ENCODE measurements at regions not wholly inside any gene's neighbourhood (a gene's known extent, or its start where the extent isn't known, plus 50 kb on each side); places are given as distances from the start of the nearest gene placed in this dataset.

DNA sequence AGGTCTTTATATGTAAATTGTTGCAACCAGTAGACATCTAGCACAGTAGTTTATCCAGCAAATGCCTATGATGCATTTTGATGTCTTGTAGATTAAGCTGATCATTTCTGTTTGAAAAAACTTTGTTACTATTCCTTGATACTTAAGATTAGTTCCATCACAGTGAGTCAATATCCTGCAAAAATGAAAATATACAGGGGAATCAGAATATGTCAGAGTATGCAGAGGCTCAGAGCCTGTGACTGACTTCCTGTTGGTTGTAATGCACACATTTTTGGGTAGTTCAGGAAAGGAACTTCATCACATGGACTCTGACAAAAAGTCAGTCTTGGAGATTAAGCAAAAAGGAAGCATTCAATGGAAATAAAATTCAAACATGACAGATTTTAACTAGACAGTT lies 815.5 kb downstream of the FAT4 start:
- TF ChIP-seq CTCF (IDR thresholded peaks at IDR 0.05) (no peak), ZNF317 (CRISPR knock-in tag; IDR thresholded peaks at IDR 0.05; ENCODE audit: borderline replicate concordance, low read depth) (no peak), PRDM15 (CRISPR knock-in tag; IDR thresholded peaks at IDR 0.05) (no peak)
- TF ChIP-seq, protein P1, sequence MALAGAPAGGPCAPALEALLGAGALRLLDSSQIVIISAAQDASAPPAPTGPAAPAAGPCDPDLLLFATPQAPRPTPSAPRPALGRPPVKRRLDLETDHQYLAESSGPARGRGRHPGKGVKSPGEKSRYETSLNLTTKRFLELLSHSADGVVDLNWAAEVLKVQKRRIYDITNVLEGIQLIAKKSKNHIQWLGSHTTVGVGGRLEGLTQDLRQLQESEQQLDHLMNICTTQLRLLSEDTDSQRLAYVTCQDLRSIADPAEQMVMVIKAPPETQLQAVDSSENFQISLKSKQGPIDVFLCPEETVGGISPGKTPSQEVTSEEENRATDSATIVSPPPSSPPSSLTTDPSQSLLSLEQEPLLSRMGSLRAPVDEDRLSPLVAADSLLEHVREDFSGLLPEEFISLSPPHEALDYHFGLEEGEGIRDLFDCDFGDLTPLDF (CRISPR knock-in tag; IDR thresholded peaks at IDR 0.05) = no peak
- TF ChIP-seq, protein P2, sequence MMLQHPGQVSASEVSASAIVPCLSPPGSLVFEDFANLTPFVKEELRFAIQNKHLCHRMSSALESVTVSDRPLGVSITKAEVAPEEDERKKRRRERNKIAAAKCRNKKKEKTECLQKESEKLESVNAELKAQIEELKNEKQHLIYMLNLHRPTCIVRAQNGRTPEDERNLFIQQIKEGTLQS (CRISPR knock-in tag; conservative IDR thresholded peaks at IDR 0.05) = no peak
